LNCaP clone FGC (cell line): ENCODE measurements at regions not wholly inside any gene's neighbourhood (a gene's known extent, or its start where the extent isn't known, plus 50 kb on each side); places are given as distances from the start of the nearest gene placed in this dataset.
"Not testable (repeated sequence)": the region's sequence is repeated elsewhere in the genome, so short reads cannot be mapped to it uniquely, and the experiment has no call there.

Source experiments
- DNase-seq: peaks from one replicate; pipeline ENCODE4 v3.0.0-alpha.2; 2011; ENCODE audit warnings: low read depth
- H3K4me3 ChIP-seq: 2 replicates; pipeline ENCODE4 v1.5.1; 2011; ENCODE audit warnings: mild to moderate bottlenecking, low read depth, low read length, control low read depth
- CTCF ChIP-seq: IDR thresholded peaks from 2 replicates; pipeline ENCODE4 v1.5.1; 2012; ENCODE audit warnings: mild to moderate bottlenecking; ENCODE audit not compliant: control insufficient read depth, insufficient read depth; ENCODE audit errors: extremely low read depth

GRCh38 chr11:34775417-34775888 is 140.7 kb downstream of the APIP start:
- TF ChIP-seq CTCF, result no peak
- DNase-seq, result no peak
- no peak overlapping the region for H3K4me3 ChIP-seq

- no peak for TF ChIP-seq CTCF
- DNase-seq, result no peak
- H3K4me3 ChIP-seq, result no peak overlapping the region
Measured at GRCh38 chr11:34774604-34775003, 141.6 kb downstream of the APIP start.

GRCh38 chr11:34773826-34774225 is 142.4 kb downstream of the APIP start:
- DNase-seq, result no peak
- TF ChIP-seq CTCF, result no peak
- H3K4me3 ChIP-seq, result no peak overlapping the region

GRCh38 chr11:34773211-34773610 is 143.0 kb downstream of the APIP start:
- no peak overlapping the region for H3K4me3 ChIP-seq
- TF ChIP-seq CTCF, result no peak
- DNase-seq, result no peak

GRCh38 chr11:34770111-34770510 is 146.1 kb downstream of the APIP start:
- no peak for TF ChIP-seq CTCF
- no peak overlapping the region for H3K4me3 ChIP-seq
- no peak for DNase-seq

GRCh38 chr11:34769224-34769623 is 147.0 kb downstream of the APIP start:
- no peak for DNase-seq
- no peak for TF ChIP-seq CTCF
- no peak overlapping the region for H3K4me3 ChIP-seq

GRCh38 chr11:34762625-34763024 is 141.7 kb downstream of the EHF start:
- not testable (repeated sequence) for H3K4me3 ChIP-seq, DNase-seq

GRCh38 chr11:34758262-34758661 is 137.4 kb downstream of the EHF start:
- DNase-seq, result peak; percentile 73
- no peak for TF ChIP-seq CTCF
- no peak overlapping the region for H3K4me3 ChIP-seq
